GM12874 (cell line): ENCODE measurements at regions not wholly inside any gene's neighbourhood (a gene's known extent, or its start where the extent isn't known, plus 50 kb on each side); places are given as distances from the start of the nearest gene placed in this dataset.

Source experiments
- TF ChIP-seq, protein P1 (sequence below): IDR thresholded peaks from 2 replicates; pipeline ENCODE4 v1.5.1; 2011; ENCODE audit warnings: low read depth, mild to moderate bottlenecking, control low read depth, low read length, moderate library complexity; ENCODE audit not compliant: insufficient read depth

DNA sequence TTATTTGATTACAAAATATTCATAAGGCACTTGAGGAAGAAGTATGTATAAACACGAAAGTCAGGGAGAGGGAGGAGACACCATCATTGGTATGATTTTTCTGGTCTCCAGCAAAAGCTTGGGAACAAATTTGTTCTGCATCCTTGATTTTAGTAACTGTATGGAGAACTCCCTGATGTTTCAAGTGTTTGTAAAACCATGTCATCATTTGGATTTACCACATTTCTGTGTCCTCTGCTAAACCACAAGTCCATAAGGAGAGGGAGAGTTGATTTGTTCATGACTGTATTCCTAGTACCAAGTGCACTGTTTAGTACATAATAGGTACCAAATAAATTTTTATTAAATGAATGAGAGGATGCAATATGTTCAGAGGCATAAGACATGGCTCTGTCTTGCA, 181.1 kb downstream of the BTG1 start:
- TF ChIP-seq, protein P1, sequence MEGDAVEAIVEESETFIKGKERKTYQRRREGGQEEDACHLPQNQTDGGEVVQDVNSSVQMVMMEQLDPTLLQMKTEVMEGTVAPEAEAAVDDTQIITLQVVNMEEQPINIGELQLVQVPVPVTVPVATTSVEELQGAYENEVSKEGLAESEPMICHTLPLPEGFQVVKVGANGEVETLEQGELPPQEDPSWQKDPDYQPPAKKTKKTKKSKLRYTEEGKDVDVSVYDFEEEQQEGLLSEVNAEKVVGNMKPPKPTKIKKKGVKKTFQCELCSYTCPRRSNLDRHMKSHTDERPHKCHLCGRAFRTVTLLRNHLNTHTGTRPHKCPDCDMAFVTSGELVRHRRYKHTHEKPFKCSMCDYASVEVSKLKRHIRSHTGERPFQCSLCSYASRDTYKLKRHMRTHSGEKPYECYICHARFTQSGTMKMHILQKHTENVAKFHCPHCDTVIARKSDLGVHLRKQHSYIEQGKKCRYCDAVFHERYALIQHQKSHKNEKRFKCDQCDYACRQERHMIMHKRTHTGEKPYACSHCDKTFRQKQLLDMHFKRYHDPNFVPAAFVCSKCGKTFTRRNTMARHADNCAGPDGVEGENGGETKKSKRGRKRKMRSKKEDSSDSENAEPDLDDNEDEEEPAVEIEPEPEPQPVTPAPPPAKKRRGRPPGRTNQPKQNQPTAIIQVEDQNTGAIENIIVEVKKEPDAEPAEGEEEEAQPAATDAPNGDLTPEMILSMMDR: no peak

DNA sequence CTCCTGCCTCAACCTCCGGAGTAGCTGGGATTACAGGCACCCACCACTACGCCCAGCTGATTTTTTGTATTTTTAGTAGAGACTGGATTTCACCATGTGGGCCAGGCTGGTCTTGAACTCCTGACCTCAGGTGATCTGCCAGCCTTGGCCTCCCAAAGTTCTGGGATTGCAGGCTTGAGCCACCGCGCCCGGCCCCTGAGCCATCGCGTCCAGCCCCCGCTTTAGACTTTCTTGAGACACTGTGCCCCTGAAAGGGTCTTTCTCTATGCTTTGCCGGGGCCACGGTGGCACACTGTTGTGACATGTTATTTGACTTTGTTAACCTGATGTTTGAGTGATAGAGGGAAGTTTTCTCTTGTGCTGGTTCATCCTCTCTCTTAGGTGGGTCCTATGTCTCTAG, 186.4 kb downstream of the BTG1 start:
- TF ChIP-seq, protein P1: no peak

DNA sequence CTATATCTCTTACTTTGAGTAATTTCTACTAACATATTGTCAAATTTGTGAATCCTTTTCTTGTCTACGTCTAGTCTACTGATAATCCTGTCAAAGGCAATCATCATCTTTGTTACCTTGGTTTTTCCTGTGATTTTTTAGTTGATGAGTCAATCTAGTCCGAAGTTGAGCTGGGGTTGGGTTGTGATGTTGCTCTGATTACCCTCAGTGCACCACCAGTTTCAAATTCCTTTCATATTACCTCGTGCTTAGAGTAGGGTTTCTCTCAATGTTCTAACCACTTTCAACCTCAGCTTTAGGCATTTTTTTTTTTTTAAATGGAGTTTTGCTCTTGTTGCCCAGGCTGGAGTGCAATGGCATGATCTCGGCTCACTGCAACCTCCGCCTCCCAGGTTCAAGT, 186.8 kb downstream of the BTG1 start:
- TF ChIP-seq, protein P1: no peak

DNA sequence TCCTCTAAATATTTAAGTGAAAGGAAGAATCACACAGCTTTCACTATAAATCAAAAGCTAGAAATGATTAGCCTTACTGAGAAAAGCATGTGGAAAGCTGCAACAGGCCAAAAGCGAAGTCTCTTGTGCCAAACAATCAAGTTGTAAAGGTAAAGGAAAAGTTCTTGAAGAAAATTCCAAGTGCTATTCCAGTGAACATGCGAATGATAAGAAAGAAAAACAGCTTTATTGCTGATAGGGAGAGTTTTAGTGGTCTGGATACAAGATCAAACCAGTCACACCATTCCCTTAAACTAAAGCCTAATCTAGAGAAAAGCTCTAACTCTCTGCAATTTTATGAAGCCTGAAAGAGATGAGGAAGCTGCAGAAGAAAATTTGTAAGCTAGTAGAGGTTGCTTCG, 190.9 kb downstream of the BTG1 start:
- TF ChIP-seq, protein P1: no peak

DNA sequence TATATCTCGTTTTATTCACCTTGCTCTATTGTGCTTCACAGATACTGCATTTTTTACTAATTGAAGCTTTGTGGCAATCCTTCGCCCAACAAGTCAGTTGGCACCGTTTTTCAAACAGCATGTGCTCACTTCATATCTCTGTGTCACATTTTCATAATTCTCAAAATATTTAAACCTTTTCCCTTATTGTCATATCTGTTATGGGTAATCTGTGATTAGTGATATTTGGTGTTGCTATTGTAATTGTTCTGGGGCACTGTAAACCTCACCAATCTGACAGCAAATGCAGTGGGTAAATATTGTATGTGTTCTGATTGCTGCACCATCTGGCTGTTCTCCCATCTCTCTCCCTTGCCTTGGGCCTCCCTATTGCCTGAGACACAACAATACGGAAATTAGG, 191.3 kb downstream of the BTG1 start:
- TF ChIP-seq, protein P1: no peak

DNA sequence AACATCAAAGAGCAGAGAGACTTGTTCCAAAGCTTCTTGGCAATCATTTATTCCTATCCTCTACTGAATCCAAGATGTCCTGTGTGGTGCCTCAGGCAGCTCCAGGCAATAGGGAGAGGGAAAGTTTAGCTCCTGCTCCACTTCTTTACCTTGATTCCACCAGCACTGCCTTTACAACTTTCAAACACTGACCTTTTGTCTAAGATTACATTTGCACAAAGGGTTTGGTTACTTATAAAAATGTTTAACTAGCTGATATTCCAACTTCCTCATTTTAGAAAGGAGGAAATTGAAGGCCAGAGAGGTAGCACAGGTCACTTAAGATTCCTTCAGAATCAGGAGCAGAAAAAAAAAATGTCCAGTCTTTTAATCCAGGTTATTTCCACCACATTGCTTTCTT, 192.7 kb downstream of the BTG1 start:
- TF ChIP-seq, protein P1: no peak

DNA sequence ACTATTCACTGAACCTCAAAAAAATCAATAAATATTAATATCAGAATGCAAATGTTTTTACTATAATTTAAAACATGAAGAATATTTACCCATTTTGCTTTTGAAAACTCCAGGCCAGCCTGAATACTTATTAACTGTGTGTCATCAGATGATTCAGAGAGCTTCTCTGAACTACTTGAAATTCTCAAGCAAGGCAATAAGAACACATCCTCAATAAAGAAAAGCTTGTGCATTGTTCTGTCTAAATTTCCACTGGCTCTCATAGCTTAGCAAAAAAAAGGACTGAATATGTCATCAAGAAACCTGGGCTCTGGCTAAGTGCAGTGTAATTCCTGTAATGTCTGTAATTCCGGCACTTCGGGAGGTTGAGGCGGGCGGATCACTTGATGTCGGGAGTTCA, 194.1 kb downstream of the BTG1 start:
- TF ChIP-seq, protein P1: no peak

DNA sequence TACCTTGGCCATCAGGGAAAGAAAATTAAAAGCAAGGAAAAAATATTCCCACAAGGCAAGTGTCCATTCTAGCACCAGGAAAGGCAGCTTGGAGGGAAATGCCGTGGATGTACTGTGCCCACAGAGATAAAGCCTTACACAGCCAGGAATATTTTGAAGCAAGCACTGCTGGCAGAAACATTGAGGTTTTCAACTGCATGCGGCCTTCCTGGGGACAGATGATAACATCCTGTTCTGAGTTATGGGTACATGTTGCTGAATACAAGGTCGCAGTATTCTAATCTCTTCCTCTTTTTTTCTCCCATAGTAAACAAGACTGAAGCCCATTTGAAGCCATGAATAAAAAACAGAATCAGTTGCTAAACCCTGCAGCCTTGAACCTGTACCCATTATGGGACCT, 197.1 kb downstream of the BTG1 start:
- TF ChIP-seq, protein P1: no peak
